NCI-H510A treated with DMSO at 0.1 percent for 48 hours (cell line): ENCODE measurements at regions not wholly inside any gene's neighbourhood (a gene's known extent, or its start where the extent isn't known, plus 50 kb on each side); places are given as distances from the start of the nearest gene placed in this dataset.

Experiments
- DNase-seq: peaks from one replicate; lab custom pipeline; 2025; lab: John Stamatoyannopoulos, UW

DNA sequence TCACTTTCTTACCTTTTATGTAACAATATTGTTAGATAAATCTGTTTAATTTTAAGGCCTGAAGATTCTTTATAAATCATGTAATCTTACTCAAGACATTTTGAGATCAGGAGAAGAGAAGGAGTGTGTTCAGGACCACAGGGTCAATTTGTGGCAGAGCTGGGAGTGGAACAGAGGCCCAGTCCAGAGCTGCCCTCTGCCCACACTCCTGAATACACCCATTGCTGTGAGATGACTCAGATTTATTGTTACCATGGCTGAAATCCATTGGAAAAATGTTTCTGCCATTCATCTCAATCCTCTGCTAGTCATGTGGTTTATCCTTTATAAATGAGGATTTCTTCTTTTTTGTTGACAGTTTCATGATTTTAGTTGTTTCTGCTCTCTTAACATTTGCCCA, 100.5 kb upstream of the STXBP6 start:
- DNase-seq, result no peak

DNA sequence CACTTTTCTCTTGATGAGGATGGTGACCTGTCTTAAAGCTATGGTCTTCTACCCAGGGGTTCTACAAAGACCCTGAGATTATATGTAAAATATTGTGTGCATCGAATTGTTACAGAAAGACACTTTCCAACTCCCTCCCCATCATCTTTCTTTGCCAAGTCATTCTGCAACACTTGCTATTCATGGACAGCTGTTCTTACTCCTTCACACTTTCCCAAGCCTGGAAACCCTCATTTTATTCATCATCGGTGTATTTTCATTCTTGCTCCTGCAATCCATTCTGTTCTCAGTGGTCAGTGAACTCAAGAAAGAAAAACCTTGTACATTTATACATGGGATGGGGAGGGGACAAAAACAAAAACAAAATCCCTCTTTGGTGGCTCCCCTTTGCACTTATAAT, 90.5 kb upstream of the STXBP6 start:
- DNase-seq, result no peak

DNA sequence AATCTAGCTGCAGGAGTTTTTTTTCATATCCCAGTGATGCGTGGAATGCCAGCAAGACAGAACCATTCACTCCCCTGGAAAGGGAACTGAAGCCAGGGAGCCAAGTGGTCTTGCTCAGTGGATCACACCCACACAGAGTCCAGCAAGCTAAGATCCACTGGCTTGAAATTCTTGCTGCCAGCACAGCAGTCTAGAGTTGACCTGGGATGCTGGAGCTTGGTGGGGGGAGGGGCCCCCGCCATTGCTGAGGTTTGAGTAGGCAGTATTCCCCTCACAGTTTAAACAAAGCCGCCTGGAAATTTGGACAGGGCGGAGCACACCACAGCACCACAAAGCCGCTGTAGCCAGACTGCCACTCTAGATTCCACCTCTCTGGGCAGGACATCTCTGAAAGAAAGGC, 86.9 kb upstream of the STXBP6 start:
- no peak for DNase-seq

DNA sequence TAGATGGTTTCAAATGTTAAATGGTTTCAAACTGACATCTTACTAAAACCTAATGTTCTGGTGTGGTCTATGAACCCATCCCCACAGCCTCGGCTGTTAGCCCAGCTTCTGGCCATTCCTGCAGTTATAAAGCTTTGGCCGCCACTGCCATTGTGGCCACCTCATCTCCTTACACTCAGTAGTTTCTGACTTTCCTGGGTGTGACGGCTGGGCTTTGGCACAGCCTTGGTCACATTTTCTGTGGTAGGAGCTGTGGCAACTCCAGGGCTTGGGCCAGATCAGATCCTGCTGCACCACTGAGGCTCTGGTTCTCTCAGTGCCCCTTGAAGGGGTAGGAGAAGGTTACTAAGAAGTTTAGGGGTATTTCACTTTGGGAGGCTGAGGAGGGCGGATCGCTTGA, 84.2 kb upstream of the STXBP6 start:
- no peak for DNase-seq

DNA sequence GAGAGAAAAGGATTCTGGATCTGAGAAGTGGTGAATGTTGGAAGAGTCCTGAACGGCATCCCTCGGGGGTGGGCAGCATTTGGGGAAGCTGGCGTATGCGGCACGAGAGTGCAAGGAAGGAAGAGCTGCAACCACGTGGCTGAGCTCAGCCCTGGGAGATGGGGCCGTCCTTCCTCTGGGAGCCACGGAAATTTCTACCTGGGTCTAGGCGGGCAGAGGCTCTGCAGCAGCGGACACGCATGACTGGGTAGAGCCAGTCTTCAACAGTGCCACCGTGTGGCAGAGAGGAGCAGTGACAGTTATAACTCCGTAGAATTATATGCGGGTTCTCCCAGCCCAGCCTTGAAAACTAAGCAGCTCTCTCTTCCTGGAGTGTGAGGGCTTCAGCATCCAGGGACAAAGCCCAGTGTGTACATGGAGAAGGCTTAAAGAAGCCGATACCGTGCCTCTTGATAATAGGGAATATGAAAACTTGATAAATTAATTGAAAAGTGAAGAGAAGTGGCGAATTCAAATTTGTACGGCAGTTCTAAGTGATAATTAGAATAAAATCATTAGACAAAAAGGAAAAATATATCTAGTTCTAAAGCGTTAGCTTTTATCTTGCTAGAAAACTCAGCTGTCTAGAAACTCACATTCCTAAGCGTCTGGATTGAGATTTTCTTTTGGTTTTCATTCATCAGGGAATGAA, 82.9 kb upstream of the STXBP6 start:
- peak; percentile 89 for DNase-seq

DNA sequence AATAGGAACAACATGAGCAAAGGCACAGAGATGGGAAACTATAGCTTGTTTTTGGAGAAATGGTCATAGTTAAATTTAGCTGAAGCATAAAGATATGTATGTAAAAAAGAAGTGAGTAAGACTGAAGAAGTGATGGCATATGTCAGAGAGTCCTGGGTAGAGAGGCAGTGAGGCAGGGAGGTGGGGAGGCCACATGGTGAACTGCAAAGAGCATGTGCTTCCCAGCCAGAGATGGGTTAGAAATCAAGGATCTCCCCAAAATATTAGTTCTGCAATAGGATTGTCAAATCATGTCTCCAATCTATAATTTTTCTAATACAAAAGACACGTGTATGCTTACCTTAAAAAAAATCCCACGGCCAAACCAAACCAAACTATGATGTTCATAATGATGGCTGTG, 82.1 kb upstream of the STXBP6 start:
- DNase-seq, result no peak

DNA sequence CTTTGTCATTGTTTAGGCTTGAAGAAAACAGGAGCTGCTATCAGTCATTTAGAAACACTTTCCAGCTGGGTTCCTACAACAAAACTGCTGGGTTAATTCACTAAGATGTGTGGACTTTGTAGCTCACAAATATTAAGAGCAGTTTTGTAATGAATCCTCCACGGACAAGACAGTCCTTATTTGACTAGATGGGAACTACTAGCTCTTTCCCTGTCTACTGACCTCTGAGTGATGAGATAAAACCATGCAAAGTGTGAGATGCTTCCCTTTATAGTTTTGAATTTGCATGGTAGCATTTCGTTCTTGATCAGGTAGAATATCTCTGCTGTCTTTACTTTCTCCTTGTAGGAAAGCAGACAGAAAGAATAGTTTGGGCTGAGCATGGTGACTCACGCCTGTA, 72.9 kb upstream of the STXBP6 start:
- no peak for DNase-seq

DNA sequence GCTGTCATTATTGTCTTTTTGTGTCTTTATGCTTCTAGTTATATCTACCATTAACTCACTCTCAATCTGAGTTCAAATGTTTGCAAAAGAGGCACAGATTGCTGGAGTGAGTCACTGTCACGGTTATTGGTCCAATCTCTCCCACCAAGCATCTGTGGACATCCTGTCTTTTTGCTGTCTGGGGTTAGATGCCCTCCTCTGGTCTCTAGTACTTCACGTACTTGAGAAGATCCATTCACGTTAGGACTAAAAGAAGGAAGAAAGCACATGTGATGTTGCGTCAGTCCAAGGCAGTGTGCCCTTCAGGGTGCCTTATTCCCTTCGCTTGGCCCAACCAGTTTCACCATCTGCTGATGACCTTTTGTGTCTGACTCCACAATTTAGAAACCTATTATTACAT, 72.3 kb upstream of the STXBP6 start:
- DNase-seq, result no peak

DNA sequence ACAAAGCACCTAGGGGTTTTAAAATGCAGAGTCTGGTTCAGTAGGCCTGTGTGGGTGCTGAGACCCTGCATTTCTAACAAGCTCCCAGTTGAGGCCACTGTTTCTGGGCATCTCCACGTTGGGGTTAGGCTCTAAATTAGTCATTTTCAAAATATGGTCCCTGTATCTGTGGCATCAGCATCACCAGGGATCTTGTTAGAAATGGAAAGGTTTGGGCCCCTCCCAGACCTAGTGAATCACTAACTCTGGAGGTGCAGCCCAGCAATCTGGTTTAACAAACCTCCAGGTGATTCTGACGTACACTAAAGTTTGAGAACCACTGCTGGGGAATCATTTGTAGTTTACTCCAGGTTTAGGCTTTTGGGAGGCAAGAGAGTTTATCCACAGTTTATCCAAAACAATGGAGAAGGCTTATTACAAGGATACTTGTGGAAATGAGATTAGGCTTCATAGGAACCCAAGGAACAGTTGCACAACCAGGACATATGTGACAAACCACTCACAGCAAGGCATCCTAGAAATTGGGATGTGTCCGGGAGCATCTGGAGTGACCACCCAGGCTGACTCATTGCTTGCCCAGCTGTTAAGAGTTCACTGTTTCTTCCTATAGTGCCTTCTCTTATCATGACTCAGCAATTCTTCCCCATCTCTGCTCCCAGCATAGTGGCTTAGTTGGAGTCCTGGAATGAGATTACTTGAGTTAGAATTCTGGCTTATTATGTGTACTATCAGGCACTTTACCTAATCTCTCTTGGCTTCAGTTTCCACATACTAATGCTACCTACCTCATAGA, 71.6 kb upstream of the STXBP6 start:
- no peak for DNase-seq

DNA sequence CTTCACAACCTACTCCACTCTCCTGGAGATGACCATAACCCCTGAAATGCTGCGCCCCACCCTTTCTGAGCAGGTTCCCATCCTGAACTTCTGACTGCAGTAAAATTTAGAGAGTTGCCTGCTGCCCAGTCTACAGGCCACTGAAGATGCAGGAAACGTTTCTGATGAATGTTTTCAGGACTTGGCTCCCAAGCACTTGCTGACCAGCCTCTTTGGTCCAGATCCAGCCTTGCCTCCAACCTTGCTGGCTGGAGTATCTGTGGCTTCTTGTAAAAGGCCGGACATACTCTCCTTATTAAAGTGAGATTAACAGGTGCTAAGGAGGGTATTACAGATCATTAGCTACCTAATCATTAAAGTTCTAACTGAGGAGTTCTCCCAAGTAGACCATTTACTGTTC, 70.3 kb upstream of the STXBP6 start:
- no peak for DNase-seq

DNA sequence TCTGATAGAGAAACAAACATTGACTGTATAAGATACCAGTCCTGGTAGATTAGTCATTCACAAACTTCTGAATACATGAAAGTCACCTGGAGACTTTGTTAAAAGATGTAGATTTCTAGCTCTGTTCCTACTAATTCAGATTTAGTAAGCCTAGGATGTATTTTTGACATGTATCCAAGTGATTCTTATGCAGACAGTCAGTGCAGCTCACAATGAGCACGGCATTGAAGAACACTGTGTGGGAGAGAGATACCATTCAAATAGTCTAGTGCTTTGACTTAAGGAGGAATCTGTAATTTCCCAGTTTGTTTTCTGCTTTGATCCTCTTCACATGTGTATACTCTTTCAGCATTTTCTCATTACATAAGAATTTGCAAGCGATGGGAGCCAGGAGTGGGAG, 68.7 kb upstream of the STXBP6 start:
- DNase-seq, result no peak

DNA sequence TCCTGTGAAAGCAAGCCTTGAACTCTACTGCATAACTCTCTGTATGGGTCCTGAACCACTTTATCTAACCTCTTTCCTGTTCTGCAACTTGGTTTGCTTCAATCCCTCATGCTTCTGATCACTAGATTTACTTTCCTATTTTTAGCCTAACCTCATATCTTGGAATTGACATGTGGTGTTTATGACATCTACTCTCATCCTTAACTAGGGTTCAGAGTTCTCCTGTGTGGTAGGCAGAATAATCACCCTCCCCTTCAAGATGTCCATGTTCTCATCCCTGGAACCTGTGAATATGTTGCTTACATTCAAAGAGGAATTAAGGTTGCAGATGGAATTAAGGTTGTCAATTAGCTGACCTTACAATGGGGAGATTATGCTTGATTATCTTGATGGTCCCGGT, 67.4 kb upstream of the STXBP6 start:
- DNase-seq, result no peak

DNA sequence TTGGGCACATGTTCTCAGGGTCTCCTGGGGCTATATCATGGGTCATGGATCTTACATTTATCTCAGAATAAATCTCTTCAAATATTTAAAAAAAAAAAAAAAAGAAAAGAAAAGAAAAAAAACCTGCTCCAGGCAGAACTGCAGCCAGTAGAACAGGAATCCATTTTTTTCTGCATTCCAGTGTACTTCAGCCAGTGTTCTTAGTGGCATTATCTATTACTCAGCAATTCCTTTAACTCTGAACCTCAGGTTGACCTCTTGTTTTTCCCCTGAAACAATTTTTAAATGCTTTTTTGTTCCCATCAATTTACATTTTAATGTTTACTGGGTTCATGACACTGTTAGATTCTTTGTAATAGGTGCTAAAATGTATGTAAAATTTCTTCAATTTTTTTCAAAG, 66.7 kb upstream of the STXBP6 start:
- DNase-seq, result no peak

DNA sequence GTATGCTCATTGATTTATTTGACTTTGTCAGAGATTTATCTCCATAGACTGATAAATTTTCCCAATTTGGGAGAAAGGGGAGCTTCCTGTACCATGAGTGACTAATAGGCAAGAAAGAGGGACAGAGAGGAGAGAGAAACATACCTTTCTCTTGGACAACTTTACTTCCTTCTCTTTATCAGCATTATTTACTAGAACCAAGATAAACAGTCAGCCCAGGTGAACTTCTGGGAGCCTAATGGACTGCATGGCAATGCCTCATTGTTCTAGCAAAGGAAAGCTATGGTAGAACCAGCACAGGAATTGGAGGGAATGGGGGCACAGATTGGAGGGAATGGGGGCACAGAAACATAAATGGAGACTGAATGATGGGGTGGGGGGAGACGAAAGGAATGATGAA, 63.4 kb upstream of the STXBP6 start:
- DNase-seq, result no peak

DNA sequence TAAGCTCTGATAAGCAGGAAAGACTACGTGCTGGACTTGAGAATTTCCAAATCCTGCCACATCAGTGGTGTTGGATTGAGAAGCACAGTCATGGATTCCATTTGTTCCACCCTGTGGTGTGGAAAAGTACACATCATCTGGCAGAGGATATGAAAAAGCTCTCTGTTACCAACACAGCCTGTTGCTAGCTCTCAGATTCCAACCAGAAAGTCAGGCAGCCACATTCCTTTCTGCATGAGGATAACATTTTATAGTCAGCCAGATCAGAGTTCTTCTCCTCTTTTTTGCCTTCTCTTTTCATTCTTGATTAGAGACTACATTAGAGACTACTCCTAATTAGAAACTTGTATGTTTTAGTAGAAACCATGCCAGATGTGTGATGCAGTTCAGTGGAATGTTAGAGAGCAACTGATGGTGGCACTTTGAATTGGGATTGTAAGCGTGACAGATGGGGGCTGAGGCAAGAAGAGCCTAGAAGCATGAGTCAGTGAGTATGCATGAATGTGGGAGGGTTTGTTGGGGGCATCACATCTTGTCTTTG, 61.2 kb upstream of the STXBP6 start:
- DNase-seq, result no peak

DNA sequence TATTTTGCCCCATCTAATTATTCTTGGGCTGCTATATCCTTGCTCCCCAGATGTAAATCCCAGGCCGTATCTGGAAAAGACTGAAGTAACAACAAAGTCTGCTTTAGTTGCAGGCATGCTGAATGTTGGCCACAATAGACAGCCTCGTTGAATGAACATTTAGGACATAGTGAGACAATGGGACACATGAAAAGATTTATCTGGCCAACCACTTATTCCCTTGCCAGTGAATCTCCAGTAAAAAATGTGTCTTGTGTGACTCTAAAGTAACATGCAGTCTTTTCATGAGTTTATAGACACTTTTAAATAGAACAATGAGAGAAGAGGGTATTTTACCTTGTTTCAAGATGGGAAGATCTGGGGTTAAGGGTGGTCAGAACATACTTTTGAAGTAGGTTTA, 60.2 kb upstream of the STXBP6 start:
- DNase-seq, result no peak

DNA sequence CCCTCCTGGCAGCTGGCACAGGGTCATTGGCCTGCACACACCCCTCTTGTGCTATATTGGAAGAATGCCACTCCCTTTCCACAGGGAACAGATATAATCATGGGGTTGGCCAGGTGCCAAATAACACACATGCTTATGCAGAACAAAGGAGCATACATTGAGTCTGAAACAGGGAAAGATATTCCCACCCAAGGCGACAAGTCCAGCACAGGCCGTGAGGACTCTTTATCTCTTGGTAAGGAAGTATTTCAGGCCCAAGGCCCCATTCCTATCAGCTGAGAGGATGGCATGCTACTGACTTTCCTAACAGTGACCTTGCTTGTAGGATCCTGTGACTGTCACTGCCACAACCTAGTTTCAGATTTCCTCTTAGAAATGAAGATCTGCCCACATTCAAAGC, 59.0 kb upstream of the STXBP6 start:
- peak; percentile 5 for DNase-seq

DNA sequence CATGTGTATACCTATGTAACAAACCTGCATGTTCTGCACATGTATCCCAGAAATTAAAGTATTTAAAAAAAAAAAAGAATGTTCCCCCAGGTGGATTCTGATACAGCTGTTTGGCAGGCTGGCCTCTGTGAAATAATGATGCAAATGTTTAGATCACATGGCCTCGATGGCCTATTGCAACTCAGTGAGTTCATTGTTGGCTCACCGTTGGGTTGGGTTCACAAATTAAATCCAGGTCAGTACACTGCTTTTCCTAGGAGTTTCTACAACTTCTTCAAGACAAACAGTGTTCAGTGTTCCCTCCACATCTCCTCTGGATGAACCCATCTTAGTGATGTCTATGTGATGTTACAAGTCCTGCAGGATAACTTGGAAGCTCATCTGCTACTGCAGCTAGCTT, 58.3 kb upstream of the STXBP6 start:
- DNase-seq, result no peak

DNA sequence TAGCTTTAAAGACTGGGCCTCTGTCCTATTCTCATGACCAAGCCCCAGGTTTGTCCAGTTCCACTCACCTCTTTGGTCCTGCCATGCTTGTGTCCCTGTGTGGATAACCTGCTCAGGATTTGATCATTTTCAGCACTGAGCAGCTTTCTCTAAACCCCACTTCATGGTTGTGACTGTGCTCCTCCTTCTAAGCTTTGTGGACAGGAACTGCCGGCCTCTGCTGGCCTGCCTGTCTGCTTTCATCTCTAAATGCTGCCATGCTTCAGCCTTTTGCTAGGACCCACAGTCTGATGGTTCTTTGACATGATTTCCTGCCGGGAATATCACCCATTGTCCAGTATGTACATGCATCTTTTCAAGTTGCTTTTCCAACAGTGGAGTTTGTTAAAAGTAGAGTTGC, 53.9 kb upstream of the STXBP6 start:
- no peak for DNase-seq

DNA sequence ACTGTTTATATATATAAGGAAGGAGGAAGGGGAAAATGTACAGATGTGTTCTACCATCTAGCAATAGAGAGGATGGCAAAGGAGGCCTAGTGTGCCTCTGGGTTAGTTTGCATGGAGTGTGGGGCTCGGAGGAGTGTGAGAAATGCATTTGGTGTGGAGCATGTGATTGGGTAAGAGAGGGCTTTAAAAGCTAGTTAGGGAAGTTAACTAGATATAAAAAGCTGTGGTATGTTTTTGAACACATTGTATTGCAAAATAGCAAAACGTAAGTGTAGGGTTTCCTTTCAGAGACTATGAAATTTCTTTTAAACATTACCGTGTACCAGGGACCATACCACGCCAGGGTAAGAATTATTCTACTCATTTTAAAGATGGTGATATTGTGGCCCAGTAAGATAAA, 53.3 kb upstream of the STXBP6 start:
- DNase-seq, result no peak

DNA sequence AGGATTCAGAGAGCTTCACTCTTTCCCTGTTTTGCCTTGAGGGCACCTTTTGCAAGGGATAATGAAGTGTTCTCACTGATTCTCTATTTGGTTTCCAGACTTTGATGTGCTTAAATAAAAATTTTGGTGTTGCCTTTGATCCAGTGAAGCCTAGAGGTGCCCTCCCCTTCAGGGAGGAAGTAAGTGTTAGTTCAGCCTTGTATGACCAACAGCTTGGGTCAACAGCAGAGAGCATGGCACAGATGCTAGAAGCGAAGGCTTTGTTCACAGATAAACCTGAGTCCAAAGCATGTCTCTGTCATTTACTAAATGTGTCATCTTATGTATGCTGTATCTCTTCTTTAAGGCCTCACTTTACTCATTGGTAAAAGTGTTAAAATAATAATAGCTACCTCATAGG, 52.8 kb upstream of the STXBP6 start:
- no peak for DNase-seq

DNA sequence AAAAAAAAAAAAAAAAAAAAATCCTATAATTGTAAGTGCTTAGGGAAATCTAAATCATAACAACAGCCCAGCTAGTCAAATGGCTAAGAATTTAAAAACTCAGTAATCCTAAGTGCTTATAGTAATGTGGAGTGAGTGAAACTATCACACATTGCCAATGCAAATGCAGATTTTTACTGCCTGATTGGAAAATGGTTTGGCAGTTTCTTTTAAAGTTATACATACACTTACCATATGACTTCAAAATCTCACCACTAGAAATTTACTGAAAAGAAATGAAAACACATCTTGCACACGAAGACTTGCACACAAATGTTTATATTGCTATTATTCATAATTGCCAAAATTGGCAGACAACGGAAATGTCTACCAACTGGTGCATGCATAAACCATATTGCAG, 51.3 kb upstream of the STXBP6 start:
- DNase-seq, result no peak
